Mucosa of descending colon (tissue), 3 donors: ENCODE measurements at regions not wholly inside any gene's neighbourhood (a gene's known extent, or its start where the extent isn't known, plus 50 kb on each side); places are given as distances from the start of the nearest gene placed in this dataset.

ENCODE experiments used
- ATAC-seq: fragments of 200-7000 bp; cut with Tn5 transposase; one replicate; pipeline ENCODE4 v1.9.1; 2020; ENCODE audit warnings: mild to moderate bottlenecking, moderate library complexity
- DNase-seq, 3 donors: peaks; one replicate each; pipeline ENCODE4 v3.0.0-alpha.2; 2020
- H3K36me3 ChIP-seq: fragments of 200-600 bp; one replicate; pipeline ENCODE4 v1.8.0; 2021; ENCODE audit warnings: low read depth, mild to moderate bottlenecking
- H3K4me1 ChIP-seq: fragments of 200-600 bp; one replicate; pipeline ENCODE4 v1.8.0; 2021; ENCODE audit warnings: low read depth, mild to moderate bottlenecking
- H3K4me3 ChIP-seq: fragments of 200-600 bp; one replicate; pipeline ENCODE4 v1.8.0; 2021; ENCODE audit warnings: mild to moderate bottlenecking
- H3K9me3 ChIP-seq: fragments of 200-600 bp; one replicate; pipeline ENCODE4 v1.8.0; 2021; ENCODE audit warnings: mild to moderate bottlenecking
- intact Hi-C, 2 donors: fragments of 100-400 bp; cut with DNase I in 1 of 2; cut with micrococcal nuclease in 1 of 2; formaldehyde crosslinking; loops; one replicate each; pipeline versions ENCODE4 v1.11.0 to v1.11.1; 2022; cut with DNase I, micrococcal nuclease
- TF ChIP-seq, protein P1 (sequence below): fragments of 200-600 bp; IDR thresholded peaks from one replicate; pipeline ENCODE4 v1.8.0; 2022; ENCODE audit warnings: antibody characterized with exemption, mild to moderate bottlenecking
- donor health status: DM: no; HTN: no; CAD: no; lungs with moderate emphysema.
- donor health status: DM: no; HTN: no; CAD: no.
- donor health status: DM: no; HTN: yes; CAD: no.

DNA sequence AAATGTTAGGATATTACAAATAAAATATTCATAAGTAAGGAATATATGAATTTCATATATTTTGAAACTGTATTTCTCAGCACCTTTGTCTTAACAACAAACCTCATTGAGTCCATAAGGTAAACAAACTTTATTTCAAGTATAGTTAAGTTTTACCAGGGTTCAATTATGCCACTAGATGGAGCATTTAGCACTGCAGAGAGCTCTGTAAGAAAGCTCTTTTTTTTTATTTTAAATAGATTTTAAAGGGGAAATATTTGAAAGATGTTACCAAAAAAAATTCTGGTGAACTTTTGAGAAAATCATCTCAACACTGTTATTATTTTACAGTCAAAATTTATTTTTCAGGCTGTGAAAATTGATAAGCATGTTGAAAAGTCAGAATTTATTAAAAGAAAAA is 955.2 kb upstream of the EYS start:
- TF ChIP-seq, protein P1, sequence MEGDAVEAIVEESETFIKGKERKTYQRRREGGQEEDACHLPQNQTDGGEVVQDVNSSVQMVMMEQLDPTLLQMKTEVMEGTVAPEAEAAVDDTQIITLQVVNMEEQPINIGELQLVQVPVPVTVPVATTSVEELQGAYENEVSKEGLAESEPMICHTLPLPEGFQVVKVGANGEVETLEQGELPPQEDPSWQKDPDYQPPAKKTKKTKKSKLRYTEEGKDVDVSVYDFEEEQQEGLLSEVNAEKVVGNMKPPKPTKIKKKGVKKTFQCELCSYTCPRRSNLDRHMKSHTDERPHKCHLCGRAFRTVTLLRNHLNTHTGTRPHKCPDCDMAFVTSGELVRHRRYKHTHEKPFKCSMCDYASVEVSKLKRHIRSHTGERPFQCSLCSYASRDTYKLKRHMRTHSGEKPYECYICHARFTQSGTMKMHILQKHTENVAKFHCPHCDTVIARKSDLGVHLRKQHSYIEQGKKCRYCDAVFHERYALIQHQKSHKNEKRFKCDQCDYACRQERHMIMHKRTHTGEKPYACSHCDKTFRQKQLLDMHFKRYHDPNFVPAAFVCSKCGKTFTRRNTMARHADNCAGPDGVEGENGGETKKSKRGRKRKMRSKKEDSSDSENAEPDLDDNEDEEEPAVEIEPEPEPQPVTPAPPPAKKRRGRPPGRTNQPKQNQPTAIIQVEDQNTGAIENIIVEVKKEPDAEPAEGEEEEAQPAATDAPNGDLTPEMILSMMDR: no peak
- Histone ChIP-seq H3K36me3 (no peaks in the 10 kb centered on the region), H3K4me1 (no peaks in the 10 kb centered on the region), H3K4me3 (no peak overlapping the region), H3K9me3 (peaks cover 9% of the 10 kb centered on the region)
- no peak for ATAC-seq
- intact Hi-C loops: no loop called here
- no peak for DNase-seq

DNA sequence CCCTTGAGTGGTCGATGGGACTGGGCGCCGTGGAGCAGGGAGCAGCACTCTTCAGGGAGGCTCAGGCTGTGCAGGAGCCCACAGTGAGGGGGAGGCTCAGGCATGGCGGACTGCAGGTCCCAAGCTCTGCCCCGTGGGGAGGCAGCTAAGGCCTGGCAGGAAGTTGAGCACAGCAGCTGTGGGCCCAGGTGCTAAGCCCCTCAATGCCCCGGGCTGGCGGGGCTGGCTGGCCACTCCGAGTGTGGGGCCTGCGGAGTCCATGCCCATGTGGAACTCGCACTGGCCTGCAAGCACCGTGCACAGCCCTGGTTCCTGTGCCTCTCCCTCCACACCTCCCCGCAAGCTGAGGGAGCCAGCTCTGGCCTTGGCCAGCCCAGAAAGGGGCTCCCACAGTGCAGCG is 948.4 kb upstream of the EYS start:
- DNase-seq (no peak), ATAC-seq (no peak)
- Histone ChIP-seq H3K9me3 (peaks cover 25% of the 10 kb centered on the region), H3K4me3 (no peak overlapping the region), H3K4me1 (no peaks in the 10 kb centered on the region), H3K36me3 (no peaks in the 10 kb centered on the region)
- TF ChIP-seq, protein P1: no peak
- intact Hi-C loops: no loop called here

DNA sequence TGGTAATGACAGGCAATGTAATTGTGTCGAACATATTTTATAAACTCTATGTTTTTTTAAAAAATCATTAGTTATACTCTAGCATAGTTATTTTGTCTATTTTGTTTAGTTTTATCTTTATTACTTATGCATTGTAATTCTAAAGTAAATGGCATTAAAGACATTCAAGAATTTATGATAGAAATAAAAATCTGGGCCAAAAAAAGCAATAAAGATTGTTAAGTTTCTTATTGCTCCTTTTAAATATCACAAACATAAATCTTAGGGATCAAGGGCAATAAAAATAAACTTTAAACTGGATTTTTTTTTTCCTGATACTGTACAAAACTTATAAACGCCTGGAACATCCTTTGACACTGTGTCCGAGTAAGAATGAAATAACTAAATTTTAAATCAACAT is 931.5 kb upstream of the EYS start:
- intact Hi-C loops: no loop called here
- no peaks in the 10 kb centered on the region for H3K4me1 ChIP-seq
- no peak overlapping the region for H3K4me3 ChIP-seq
- H3K36me3 ChIP-seq: no peaks in the 10 kb centered on the region
- H3K9me3 ChIP-seq: peaks cover 4% of the 10 kb centered on the region
- ATAC-seq: no peak
- DNase-seq: no peak
- TF ChIP-seq, protein P1: no peak

DNA sequence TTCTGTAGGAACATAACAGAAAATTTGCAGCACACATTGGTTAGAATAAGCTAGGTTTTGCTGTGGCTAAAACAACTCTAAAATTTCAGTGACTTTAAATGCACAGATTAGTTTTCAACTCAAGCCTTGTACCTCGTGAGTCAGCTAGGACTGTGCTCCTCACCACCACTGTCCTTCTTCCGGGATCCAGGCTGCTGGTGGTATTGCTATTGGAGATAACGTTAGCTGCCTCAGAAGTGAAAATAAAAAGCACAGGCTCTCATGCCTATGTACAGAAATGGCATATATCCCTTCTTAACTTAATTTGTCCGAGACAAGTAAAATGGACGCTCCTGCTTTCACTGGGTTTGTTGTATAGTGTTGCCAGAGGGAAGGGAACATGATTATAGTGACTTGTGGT is 931.1 kb upstream of the EYS start:
- Histone ChIP-seq H3K36me3 (no peaks in the 10 kb centered on the region), H3K9me3 (peaks cover 4% of the 10 kb centered on the region), H3K4me3 (no peak overlapping the region), H3K4me1 (no peaks in the 10 kb centered on the region)
- intact Hi-C loops: no loop called here
- TF ChIP-seq, protein P1: no peak
- no peak for DNase-seq
- ATAC-seq: no peak

DNA sequence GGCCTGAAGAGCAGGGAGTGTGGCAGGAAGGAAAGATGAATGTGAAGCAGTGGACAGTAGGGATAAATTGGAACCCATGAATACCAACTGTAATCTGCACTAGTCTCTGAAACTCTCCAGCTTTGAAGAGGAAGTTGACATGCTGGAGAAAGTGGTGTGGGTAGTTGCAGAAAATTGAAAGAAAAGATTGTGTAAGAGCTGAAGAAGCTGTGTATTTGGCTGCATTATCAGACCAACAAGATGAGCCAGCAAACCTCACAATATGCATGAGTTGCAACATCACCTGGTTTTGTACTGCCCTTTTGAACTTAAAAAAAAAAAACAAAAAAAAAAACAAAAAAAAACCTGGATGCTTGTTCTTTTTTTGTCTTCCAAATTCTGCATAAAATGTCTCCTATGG is 921.9 kb upstream of the EYS start:
- intact Hi-C loops: no loop called here
- Histone ChIP-seq H3K4me1 (no peaks in the 10 kb centered on the region), H3K36me3 (no peaks in the 10 kb centered on the region), H3K4me3 (no peak overlapping the region), H3K9me3 (peaks cover 7% of the 10 kb centered on the region)
- TF ChIP-seq, protein P1: no peak
- DNase-seq: no peak
- ATAC-seq: no peak

DNA sequence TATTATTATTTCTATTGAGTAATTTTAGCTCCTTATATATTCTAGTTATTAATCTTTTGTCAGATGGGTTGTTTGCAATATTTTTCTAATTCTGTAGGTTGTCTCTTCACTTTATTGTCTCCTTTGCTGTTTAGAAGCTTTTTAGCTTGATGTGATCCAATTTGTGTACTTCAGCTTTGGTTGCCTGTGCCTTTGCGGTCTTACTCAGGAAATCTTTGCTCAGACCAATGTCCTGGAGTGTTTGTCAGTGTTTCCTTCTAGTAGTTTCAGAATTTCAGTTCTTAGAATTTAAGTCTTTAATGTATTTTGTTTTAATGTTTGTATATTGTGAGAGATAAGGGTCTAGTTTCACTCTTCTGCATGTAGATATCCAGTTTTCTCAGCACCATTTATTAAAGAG is 916.0 kb upstream of the EYS start:
- H3K36me3 ChIP-seq: no peaks in the 10 kb centered on the region
- intact Hi-C loops: no loop called here
- no peaks in the 10 kb centered on the region for H3K4me1 ChIP-seq
- H3K4me3 ChIP-seq: no peak overlapping the region
- ATAC-seq (no peak), DNase-seq (no peak)
- H3K9me3 ChIP-seq: peaks cover 29% of the 10 kb centered on the region
- TF ChIP-seq, protein P1: no peak
